Osteoblast (primary cell): ENCODE measurements at regions not wholly inside any gene's neighbourhood (a gene's known extent, or its start where the extent isn't known, plus 50 kb on each side); places are given as distances from the start of the nearest gene placed in this dataset.

Experiments
- DNase-seq: peaks from one replicate; pipeline ENCODE4 v3.0.0; 2011; ENCODE audit warnings: low spot score, mixed read lengths; ENCODE audit not compliant: insufficient read length; ENCODE audit errors: missing footprints
- H2AFZ ChIP-seq: 2 replicates; pipeline ENCODE4 v1.6.0; 2011; ENCODE audit warnings: mild to moderate bottlenecking, low read length
- H3K27ac ChIP-seq: 2 replicates; pipeline ENCODE4 v1.5.1; 2011; ENCODE audit warnings: mild to moderate bottlenecking, low read depth, low read length, moderate library complexity
- H3K27me3 ChIP-seq: 2 replicates; pipeline ENCODE4 v1.6.0; 2012; ENCODE audit warnings: mild to moderate bottlenecking, control low read depth, inconsistent platforms, low read length, moderate library complexity; ENCODE audit not compliant: insufficient read depth
- H3K36me3 ChIP-seq: 2 replicates; pipeline ENCODE4 v1.5.1; 2011; ENCODE audit warnings: mild to moderate bottlenecking, low read length, control low read depth, moderate library complexity; ENCODE audit not compliant: insufficient read depth
- H3K4me1 ChIP-seq: 2 replicates; pipeline ENCODE4 v1.5.1; 2011; ENCODE audit warnings: mild to moderate bottlenecking, low read length, control low read depth, moderate library complexity; ENCODE audit not compliant: insufficient read depth
- H3K4me2 ChIP-seq: 2 replicates; pipeline ENCODE4 v1.6.0; 2011; ENCODE audit warnings: mild to moderate bottlenecking, low read length; ENCODE audit not compliant: insufficient read depth
- H3K4me3 ChIP-seq: fragments of 200-600 bp; sonication (generic); 3 replicates; pipeline ENCODE4 v1.5.1; 2012; ENCODE audit warnings: mild to moderate bottlenecking, low read length, inconsistent platforms; ENCODE audit not compliant: insufficient read depth
- H3K79me2 ChIP-seq: 2 replicates; pipeline ENCODE4 v1.6.0; 2012; ENCODE audit warnings: mild to moderate bottlenecking, low read length, control low read depth, inconsistent platforms; ENCODE audit not compliant: insufficient read depth
- H3K9me3 ChIP-seq: 2 replicates; pipeline ENCODE4 v1.5.1; 2011; ENCODE audit warnings: low read depth, low read length, control low read depth
- H4K20me1 ChIP-seq: 2 replicates; pipeline ENCODE4 v1.6.0; 2012; ENCODE audit warnings: mild to moderate bottlenecking, low read length, control low read depth; ENCODE audit not compliant: insufficient read depth
- CTCF ChIP-seq: IDR thresholded peaks from 2 replicates; pipeline ENCODE4 v1.5.1; 2011; ENCODE audit warnings: mild to moderate bottlenecking, low read depth, low read length, moderate library complexity; ENCODE audit errors: extremely low read depth

- Histone ChIP-seq H3K4me3 (no peak overlapping the region), H3K9me3 (no peaks in the 10 kb centered on the region), H3K4me1 (no peaks in the 10 kb centered on the region), H3K27me3 (no peaks in the 10 kb centered on the region), H3K27ac (no peak overlapping the region), H3K79me2 (no peaks in the 10 kb centered on the region), H3K36me3 (no peaks in the 10 kb centered on the region), H4K20me1 (no peaks in the 10 kb centered on the region), H2AFZ (no peak overlapping the region), H3K4me2 (no peak overlapping the region)
- TF ChIP-seq CTCF: no peak
- no peak for DNase-seq
Measured at GRCh38 chr3:68479779-68480178, 452.6 kb downstream of the TAFA4 start.

GRCh38 chr3:68468695-68469375 lies 463.5 kb downstream of the TAFA4 start:
- no peak for DNase-seq
- no peak for TF ChIP-seq CTCF
- no peaks in the 10 kb centered on the region for H3K36me3 ChIP-seq
- H3K27ac ChIP-seq: no peak overlapping the region
- H3K79me2 ChIP-seq: no peaks in the 10 kb centered on the region
- H2AFZ ChIP-seq: no peak overlapping the region
- no peak overlapping the region for H3K4me3 ChIP-seq
- no peak overlapping the region for H3K4me2 ChIP-seq
- no peaks in the 10 kb centered on the region for H3K9me3 ChIP-seq
- H3K27me3 ChIP-seq: no peaks in the 10 kb centered on the region
- no peaks in the 10 kb centered on the region for H3K4me1 ChIP-seq
- no peaks in the 10 kb centered on the region for H4K20me1 ChIP-seq

GRCh38 chr3:68467465-68467864 lies 464.9 kb downstream of the TAFA4 start:
- Histone ChIP-seq H2AFZ (no peak overlapping the region), H3K4me1 (no peaks in the 10 kb centered on the region), H3K36me3 (no peaks in the 10 kb centered on the region), H3K4me2 (no peak overlapping the region), H3K79me2 (no peaks in the 10 kb centered on the region), H3K4me3 (no peak overlapping the region), H3K9me3 (peaks cover 4% of the 10 kb centered on the region), H3K27ac (no peak overlapping the region), H3K27me3 (no peaks in the 10 kb centered on the region), H4K20me1 (no peaks in the 10 kb centered on the region)
- no peak for DNase-seq
- TF ChIP-seq CTCF: no peak

- Histone ChIP-seq H3K9me3 (peaks cover 4% of the 10 kb centered on the region), H3K27ac (no peak overlapping the region), H4K20me1 (no peaks in the 10 kb centered on the region), H3K4me1 (no peaks in the 10 kb centered on the region), H3K4me3 (no peak overlapping the region), H3K27me3 (no peaks in the 10 kb centered on the region), H3K36me3 (no peaks in the 10 kb centered on the region), H2AFZ (no peak overlapping the region), H3K4me2 (no peak overlapping the region), H3K79me2 (no peaks in the 10 kb centered on the region)
- no peak for DNase-seq
- TF ChIP-seq CTCF: no peak
Measured at GRCh38 chr3:68458581-68458980, 473.8 kb downstream of the TAFA4 start.
